NCI-H1694 treated with DMSO at 0.1 percent for 48 hours (cell line): ENCODE measurements at regions not wholly inside any gene's neighbourhood (a gene's known extent, or its start where the extent isn't known, plus 50 kb on each side); places are given as distances from the start of the nearest gene placed in this dataset.
"Not testable (repeated sequence)": the region's sequence is repeated elsewhere in the genome, so short reads cannot be mapped to it uniquely, and the experiment has no call there.

Experiments used
- DNase-seq: peaks from one replicate; lab custom pipeline; 2025; lab: John Stamatoyannopoulos, UW

GRCh38 chr12:73017981-73018380 is 745.8 kb downstream of the TRHDE start:
- no peak for DNase-seq

GRCh38 chr12:73053893-73054292 is 781.7 kb downstream of the TRHDE start:
- DNase-seq = no peak

- no peak for DNase-seq
Observed at GRCh38 chr12:73057428-73057827, 785.3 kb downstream of the TRHDE start.

- no peak for DNase-seq
Observed at GRCh38 chr12:73065913-73066312, 793.7 kb downstream of the TRHDE start.

GRCh38 chr12:73067616-73068015 is 795.4 kb downstream of the TRHDE start:
- DNase-seq = no peak

- no peak for DNase-seq
Observed at GRCh38 chr12:73072214-73072613, 800.0 kb downstream of the TRHDE start.

GRCh38 chr12:73076760-73077159 is 804.6 kb downstream of the TRHDE start:
- no peak for DNase-seq

GRCh38 chr12:73083736-73084135 is 811.6 kb downstream of the TRHDE start:
- DNase-seq = no peak

- no peak for DNase-seq
Observed at GRCh38 chr12:73106296-73106695, 834.1 kb downstream of the TRHDE start.

- DNase-seq = no peak
Observed at GRCh38 chr12:73106896-73107295, 834.7 kb downstream of the TRHDE start.

- DNase-seq = no peak
Observed at GRCh38 chr12:73110816-73111215, 838.6 kb downstream of the TRHDE start.

- no peak for DNase-seq
Observed at GRCh38 chr12:73112035-73112816, 840.1 kb downstream of the TRHDE start.

GRCh38 chr12:73124480-73124879 is 852.3 kb downstream of the TRHDE start:
- no peak for DNase-seq

- DNase-seq = no peak
Observed at GRCh38 chr12:73125148-73125547, 853.0 kb downstream of the TRHDE start.

GRCh38 chr12:73136386-73136785 is 864.2 kb downstream of the TRHDE start:
- no peak for DNase-seq

GRCh38 chr12:73139642-73140041 is 867.5 kb downstream of the TRHDE start:
- DNase-seq = not testable (repeated sequence)

GRCh38 chr12:73158341-73158740 is 886.2 kb downstream of the TRHDE start:
- DNase-seq = no peak

GRCh38 chr12:73159954-73160353 is 887.8 kb downstream of the TRHDE start:
- DNase-seq = no peak

- DNase-seq = no peak
Observed at GRCh38 chr12:73161970-73162369, 889.8 kb downstream of the TRHDE start.

GRCh38 chr12:73180734-73181133 is 908.6 kb downstream of the TRHDE start:
- no peak for DNase-seq

- no peak for DNase-seq
Observed at GRCh38 chr12:73181244-73181643, 909.1 kb downstream of the TRHDE start.

GRCh38 chr12:73185403-73185802 is 913.2 kb downstream of the TRHDE start:
- DNase-seq = no peak

- no peak for DNase-seq
Observed at GRCh38 chr12:73186272-73186671, 914.1 kb downstream of the TRHDE start.

- DNase-seq = no peak
Observed at GRCh38 chr12:73187765-73188164, 915.6 kb downstream of the TRHDE start.
